HS-27A (cell line): ENCODE measurements at regions not wholly inside any gene's neighbourhood (a gene's known extent, or its start where the extent isn't known, plus 50 kb on each side); places are given as distances from the start of the nearest gene placed in this dataset.
"Not testable (repeated sequence)": the region's sequence is repeated elsewhere in the genome, so short reads cannot be mapped to it uniquely, and the experiment has no call there.

ENCODE experiments used
- DNase-seq: peaks from one replicate; pipeline ENCODE4 v3.0.0-alpha.2; 2012; ENCODE audit warnings: low read depth, missing footprints

DNA sequence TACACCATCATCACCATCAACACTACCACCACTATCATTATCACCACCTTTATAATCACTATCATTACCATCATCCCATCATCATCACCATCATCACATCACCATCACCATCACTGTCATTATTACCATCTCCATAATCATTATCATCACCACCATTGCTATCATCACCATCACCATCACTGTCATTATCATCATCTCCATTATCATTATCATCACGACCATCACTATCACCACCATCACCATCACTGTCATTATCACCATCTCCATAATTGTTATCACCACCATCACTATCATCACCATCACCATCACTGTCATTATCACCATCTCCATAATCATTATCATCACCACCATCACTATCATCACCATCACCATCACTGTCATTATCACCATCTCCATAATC lies 279.6 kb upstream of the HS6ST1 start:
- DNase-seq, result not testable (repeated sequence)

DNA sequence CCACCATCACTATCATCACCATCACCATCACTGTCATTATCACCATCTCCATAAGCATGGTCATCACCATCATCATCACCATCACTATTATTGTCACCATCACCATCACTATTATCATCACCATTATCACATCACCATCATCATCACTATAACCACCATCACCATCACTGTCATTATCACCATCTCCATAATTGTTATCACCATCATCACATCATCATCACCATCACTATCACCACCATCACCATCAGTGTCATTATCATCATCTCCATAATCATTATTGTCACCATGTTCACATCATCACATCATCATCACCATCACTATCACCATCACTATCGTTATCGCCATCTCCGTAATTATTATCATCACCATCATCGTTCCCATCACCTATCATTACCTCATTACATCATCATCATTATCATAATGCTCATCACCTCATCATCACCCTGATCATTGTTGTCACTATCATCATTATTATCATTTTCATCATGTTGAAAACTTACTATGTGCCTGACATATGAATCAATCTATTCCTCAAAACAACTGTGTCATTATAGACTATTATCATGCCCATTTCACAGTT lies 280.3 kb upstream of the HS6ST1 start:
- DNase-seq, result no peak

DNA sequence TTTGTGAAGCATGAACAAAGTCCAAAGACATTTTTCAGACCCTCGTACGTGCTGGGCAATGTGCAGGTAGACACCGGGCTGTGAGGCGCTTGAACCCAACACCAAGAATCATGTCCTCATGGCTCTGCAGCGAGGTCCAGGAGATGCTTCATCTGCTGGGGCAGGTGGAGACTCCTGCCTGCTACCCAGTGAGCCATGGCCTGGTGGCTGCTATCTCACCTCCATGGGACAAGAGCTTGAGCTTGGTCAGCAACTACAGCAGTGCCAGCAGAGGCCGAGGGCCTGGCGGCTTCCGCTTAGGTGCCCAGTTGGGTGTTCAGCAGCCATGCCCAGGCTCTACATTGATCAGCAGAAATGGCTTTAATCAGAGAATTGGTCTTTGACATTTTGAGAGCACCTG lies 281.0 kb upstream of the HS6ST1 start:
- no peak for DNase-seq

DNA sequence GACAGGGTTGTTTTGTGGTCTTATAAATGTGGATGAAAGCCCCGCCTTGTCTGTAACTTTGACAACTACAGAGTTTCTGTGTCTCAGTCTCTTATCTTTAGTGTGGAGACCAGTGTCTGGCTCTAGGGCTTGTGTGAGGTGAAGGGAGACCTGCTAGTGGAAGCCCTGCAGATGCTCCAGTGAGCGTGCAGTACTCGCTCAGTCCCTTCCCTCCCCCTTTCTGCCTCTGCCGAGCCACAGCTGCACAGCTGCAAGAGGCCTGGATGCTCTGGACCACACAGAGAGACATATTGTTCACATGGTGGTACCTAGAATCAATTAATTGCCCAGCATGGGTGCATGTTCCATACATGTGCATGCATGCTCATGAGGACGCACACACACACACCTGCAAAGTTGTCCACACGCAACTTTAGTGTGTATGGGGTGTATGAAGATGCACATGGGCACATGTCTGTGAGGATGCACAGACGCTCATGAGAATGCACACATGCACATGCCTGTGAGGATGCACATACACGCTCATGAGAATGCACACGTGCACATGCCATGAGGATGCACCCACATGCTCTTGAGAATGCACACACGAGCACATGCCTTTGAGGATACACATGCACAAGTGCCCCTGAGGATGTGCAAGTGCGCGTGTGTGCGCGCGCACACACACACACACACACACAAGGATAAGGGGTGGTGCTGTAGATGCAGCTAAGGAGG lies 282.1 kb upstream of the HS6ST1 start:
- DNase-seq, result no peak

DNA sequence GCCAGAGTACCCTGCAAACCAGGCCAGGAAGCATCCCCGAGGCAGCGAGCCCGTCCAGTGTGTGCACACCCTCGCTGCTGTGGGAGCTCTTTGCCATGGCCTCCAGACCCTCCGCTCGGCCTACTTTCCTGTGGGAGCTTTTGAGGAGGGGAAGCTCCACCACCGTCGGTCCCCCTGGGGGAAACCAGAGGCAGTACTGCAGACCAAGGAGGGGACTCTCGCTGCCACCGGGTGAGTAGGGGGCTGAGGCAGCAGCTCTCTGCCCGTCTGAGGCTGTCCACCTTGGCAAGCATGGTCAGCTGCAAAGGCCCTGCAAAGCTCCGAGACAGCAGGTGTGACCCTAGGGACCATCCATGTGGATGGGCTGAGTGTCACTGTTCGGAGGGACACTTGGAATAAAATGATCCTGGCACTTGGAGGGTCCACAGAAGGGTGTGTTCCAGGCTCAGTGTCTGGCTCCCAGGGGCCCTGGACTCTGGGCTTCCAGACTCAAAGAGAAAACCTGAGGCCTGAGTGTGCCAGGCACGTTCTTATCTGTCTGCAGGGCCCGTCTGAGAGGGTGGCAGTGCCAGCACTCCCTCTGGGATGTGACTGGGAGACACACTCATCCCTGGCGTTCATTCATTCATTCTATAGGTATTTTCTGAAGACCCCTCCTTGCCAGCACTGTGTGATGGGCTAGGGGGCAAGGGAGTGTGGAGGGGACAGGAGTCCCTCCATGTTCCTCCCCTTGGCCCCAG lies 282.8 kb upstream of the HS6ST1 start:
- DNase-seq, result no peak

DNA sequence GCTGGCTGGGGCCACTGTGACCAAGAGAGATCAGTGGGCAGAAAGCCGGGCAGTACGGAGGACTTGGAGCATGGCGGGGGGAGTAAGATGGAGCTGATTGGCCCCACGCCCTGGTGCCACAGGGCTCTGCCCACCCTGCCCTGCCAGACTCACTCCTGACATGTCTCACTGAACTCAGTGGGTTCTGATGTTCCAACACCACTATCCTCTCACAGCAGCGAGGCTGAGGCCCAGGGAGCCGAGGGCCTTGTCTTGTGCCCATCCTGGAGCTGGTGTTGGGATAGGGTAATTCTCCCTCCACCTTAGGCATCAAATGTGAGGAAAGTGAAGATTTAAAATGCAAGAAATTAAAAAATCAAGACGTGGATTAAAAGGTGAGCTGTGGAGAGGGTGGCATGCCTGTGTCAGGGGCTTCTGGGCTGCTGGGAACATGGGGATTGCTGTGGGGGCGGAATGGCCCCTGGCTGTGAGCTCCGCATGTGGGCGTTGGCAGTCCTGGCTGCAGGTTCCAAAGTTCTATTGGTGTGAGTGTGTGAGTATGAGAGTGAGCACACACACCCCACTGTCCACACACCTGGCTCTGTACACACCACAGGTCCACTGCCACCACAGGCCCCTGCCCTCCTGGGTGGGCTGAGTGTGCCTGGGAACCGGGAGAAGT lies 283.5 kb upstream of the HS6ST1 start:
- no peak for DNase-seq

DNA sequence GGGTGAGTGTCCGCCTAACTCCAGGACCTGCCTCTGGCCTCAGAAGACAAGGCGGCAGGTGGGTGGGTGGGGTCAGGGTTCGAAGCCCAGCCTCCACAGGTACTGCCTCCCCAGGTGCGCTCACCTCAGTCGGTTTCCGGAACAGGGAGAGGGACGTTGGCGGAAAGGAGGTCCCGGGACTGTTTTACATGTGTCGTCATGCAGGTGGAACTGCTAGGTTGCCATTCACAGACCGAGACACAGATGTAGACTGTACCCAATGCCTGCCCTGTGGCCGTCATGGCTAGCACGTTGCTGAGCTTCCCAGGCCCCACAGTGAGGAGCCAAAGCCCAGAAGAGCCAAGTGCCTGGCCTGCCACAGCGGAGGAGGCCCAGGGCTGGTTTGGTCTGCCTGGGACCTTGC lies 284.0 kb upstream of the HS6ST1 start:
- no peak for DNase-seq

DNA sequence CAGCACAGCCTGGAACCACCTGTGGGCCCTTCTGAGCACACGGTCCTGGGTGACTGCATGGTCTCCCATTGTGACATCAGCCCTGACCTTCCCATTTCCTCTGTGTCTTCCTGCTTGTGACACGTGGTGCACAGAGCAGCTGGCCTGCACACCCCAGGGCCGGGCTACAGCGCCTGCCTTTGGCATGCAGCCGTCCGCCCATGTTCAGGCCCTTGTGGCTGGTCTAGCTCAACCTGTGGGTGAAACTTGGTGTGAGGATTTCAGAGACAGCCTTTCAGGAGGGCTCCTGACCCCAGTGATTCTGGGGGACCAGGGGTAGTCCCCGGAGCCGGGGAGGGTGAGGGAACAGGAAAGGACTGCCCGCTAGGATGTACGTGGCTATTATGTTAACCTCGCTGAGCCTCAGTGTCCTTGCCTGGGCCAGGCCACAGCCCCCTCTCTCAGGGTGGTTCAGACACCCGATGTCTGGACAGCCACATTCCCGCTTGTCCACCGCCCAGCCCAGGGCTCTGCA lies 284.8 kb upstream of the HS6ST1 start:
- no peak for DNase-seq

DNA sequence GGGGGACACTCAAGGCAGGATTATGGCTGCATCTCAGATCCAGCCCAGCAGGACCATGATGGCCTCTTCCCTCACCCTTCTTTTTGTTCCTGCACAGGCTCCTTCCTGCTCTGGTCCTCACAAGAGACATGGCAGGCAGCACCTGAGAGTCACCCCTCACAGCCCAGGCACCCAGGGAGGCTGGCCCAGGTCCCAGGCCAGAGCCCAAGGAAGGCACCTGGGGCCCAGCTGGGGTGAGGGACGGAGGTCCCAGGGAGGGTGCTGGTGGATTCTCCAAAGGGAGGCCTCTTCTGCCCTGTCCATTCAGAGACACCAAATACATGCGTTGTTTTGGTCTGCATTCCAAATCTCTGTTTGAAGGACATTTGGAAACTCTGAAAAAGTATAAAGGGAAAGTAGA lies 285.4 kb upstream of the HS6ST1 start:
- DNase-seq, result no peak

DNA sequence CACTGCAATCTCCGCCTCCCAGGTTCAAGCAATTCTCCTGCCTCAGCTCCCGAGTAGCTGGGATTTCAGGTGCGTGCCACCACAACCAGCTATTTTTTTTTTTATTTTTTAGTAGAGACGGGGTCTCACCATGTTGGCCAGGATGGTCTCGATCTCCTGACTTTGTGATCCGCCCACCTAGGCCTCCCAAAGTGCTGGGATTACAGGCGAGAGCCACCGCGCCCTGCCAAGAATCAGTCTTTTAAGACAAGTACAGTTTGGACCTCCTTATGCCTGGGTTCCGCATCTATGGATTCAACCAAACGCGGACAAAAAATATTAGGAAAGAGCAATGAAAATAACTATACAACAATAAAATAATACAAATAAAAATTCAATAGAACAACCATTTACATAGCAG lies 285.9 kb upstream of the HS6ST1 start:
- DNase-seq, result not testable (repeated sequence)

DNA sequence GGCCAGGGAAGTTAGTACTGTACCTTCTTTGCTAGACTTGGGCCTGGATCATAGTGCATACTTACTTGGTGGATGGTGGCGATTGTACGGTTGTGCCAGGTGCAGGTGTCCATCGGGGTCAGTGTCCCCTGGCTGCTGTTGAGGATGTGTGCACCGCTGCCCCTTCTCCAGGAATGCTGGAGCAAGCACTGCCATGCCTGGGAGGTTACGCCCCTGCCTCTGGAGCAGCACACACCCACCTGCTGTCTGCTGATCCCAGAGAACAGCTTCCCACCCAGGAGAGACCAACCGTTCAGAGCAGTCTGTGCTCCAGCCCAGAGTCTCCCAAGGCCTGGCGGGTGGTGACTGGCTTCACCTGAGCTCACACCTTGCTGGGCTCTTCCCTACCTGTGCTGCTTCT lies 286.8 kb upstream of the HS6ST1 start:
- DNase-seq, result no peak

DNA sequence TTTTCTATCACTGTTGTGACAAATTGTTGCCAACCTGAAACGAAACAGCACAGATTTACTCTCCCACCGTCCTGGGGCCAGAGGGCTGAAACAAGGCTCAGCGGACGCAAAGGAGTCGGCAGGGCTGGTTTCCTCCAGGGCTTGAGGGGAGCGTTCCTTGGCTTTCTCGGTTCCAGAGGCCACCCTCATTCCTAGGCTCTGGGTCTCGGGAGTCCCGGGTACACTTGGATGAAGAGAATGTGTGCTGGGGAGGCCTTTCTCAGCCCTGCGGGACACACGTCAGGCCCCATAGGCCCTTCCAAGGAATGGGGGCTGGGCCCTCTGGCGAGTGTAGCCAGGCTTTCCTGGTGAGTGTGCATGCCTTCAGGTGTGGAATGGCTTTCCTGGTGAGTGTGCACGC lies 287.3 kb upstream of the HS6ST1 start:
- no peak for DNase-seq

DNA sequence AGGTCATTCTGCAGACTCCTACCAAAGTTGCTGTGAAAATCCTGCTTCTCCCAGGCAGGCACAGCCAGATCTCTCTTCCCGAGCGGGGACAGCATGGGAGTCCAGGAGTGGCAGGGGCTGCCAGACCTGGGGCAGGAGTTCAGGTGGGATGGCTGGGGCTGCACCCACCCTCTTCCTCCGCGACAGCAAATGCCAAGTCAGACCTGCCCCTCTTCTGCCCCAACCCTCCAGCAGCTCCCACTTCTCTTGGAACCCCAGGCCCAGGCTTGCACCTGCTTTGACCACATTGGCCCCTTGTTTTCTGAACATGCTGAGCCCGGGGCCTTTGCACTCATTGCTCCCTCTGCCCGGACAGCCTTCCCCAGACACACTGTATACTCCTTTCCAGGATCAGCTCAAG lies 288.2 kb upstream of the HS6ST1 start:
- DNase-seq, result no peak

DNA sequence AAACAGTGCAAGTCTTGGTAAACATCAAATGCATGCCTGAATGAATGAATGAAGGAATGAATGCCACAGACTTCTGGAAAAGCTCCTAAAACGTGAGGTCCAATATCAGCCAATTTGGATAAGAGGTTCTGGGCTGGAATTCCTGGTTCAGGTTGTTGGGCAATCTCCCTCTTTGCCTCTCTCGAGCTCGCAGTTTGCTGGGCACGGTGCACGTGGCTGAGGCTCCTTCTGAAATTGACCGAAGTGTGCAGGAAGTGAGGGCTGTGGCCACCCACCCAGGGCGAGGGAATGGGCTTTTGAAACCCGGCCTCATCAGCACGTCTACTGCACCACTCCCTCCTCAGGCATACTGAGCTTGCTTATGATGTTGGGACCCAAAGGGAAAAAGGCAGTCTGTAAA lies 288.8 kb upstream of the HS6ST1 start:
- no peak for DNase-seq

DNA sequence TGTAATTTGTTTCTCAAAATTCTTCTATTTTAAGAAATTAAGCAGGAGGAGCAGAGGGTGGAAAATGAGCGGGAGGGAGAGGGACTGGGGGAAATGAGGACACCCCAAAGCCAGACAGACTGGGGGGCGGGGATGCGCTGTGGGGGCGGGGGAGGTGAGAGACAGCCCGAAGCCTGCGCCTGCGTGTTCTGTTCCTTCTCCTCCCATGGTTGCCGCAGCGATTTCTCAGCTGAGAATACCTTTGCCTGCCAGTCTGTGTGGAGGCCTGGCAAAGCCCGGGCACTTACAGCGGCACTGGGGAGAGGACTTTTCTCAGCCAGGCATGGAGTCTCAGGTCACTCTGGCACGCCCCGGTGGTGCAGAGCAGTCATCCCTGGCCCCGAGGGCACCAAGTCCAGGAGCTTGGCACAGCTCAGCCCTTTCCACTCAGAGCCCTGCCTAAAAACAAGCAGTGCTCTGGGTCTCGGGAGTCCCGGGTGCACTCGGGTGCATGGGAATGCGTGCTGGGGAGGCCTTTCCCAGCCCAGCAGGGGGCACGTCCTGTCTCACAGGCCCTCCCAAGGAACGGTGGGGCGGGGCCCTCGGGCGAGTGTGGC lies 289.3 kb upstream of the HS6ST1 start:
- no peak for DNase-seq

DNA sequence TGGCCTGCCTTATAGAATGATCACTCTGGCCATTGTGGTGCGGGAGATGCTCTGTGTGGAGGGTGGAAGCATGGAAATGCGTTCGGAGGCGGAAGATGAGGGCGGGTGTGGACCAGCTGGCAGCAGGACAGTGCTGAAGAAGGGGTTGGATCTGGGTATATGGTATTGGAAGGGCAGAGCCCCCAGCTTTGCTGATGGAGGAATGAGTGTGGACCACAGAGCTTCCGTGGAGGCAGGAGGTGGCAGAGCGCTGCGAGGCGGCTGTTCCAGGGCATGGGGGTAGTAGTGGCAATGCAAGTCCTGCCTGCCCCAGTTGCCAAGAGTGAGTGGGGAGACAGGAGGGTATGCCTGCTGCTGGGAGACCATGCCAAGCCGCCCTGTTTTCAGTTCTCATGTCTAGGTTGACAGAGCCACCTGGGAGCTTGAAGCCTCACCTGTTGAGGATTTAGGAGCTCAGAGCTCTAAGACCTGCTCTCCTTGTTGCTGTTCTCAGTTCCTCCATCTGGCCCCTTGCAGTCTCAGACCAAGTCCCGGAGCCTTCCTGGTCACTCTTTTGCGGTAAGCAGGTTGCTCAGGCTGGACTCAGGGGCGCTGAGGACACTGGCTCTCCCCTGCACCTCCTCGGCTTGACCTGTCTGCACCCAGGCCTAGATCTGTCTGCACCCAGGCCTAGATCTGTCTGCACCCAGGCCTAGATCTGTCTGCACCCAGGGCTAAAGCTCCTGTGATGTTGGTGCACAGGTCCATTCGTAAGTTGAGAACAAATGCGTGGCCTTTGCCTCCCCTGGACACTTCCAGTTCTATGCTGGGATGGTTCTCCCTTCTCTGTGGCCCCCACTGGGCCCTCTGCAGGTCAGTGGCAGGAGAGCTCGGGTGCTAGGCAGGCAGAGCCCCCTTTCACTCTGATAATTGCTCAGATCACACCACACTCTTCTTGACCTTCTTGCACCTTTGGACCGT lies 290.5 kb upstream of the HS6ST1 start:
- no peak for DNase-seq

DNA sequence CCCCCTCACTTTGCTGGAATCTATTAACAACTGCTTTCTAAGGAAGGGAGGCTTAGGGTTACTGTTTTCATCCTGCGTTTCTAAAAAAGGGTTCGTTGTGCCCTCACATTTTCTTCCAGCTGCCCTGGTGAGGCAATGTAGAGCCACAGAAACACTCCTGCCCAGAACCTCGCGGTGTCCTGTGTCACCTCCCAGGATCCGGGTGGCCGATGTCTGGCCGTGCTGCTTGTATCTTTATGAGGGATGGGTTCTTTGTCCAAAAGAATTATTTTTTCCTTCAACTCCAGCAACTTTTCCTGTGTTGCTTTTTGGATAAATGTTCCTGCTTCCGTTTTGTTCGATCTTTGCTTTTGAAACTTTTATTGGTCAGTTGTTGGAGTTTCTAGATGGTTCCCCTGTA lies 291.8 kb upstream of the HS6ST1 start:
- no peak for DNase-seq

DNA sequence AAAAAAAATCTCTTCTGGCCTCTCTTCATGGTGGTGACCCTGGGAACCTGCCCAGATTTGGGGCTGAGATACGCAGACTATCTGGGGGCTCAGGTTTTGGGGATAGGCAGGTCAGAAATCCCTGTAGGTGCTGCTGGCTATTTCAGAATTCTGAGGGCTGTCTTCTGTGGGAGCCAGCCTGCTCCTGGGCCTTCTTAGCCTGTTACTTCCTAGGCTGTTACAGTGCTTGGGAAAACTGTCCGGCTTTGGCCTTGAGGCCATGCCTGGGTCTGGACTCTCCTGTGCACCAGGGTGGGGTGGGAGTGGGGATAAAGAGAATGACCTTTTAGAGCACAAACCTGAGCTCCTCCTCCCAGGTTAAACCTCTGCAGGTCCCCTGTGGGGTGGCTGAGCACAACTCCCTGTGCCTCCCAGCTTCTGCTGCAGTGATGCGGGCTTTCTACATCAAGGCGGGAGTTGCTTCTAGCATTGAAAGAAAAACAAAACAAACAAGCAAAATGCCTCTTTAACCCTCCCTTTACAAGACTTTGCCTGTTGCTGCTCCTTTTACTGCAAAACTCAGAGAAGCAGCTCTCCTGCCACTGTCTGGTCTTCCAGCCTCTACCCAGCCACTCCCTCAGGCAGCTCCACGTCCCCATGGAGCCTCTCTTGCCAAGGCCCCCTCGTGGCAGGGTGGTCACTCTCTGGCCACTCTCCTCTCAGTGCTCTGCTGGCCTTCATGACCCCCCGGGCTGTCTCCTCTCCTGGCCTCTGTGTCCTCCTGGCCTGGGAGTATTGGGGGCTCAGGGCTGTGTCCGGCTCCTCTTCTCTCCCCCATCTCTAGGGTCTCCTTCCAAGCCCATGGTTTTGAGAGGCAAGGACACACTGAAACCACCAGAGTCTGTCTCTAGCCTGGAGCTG lies 293.0 kb upstream of the HS6ST1 start:
- DNase-seq, result no peak

DNA sequence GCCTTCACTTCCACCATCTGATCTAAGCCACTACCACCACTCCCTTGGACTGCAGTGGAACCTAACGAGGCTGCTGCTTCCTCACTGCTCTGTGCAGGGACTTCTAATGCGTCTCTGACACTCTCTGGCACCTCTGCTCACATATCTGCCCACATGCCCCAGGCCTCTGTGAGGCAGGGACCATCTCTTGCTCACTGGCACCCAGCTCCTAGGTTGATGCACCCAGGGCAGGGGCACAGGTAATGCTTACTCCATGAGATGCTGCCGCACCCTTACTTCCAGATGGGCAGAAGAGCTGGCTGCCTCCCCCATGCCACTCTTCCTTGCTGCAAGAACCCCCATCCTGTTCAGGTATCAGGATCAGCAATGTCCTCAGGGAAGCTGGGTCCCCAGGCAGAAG lies 294.0 kb upstream of the HS6ST1 start:
- no peak for DNase-seq

DNA sequence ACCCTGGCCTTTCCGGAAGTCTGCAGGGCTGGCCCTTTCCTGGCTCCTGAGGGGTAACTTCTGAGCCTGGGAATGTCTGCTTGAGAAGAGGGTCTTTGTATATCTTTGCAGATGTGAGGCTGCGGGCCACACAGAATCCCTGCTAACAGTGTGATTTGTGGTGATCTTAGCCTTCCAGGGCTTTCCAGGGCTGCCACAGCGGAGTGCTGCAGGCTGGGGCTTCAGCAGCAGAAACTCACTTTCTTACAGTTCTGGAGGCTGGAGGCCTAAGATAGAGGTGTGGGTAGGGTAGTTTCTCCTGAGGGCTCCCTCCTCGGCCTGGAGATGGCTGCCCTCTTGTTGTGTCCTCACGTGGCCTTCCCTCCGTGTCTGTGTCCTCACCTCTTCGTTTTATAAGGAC lies 294.7 kb upstream of the HS6ST1 start:
- DNase-seq, result no peak
